ENCODE measurements at regions not wholly inside any gene's neighbourhood (a gene's known extent, or its start where the extent isn't known, plus 50 kb on each side); places are given as distances from the start of the nearest gene placed in this dataset.

GRCh38 chr10:1847361-1847760 lies 110.0 kb upstream of the ADARB2 start:
- ATAC-seq (ENCODE audit: poor library complexity) (no peak), DNase-seq (no peak)
- no peaks in the 10 kb centered on the region for H3K9me3 Mint-ChIP-seq
- intact Hi-C loops (cut with DNase I, micrococcal nuclease), result no loop called here
- TF ChIP-seq CTCF (IDR thresholded peaks at IDR 0.05), result no peak
- CTCF ChIA-PET, result no interaction called here
- no peak overlapping the region for H3K27ac Mint-ChIP-seq
- POLR2A ChIA-PET, result no interaction called here
- peaks cover 0 to 15% of the 10 kb centered on the region in 2 experiments for H3K9me3 ChIP-seq (ENCODE audit: control insufficient read depth in 1 of 2, insufficient read depth in 1 of 2, low read length in 2 of 2)
- no peaks in the 10 kb centered on the region for H3K4me1 Mint-ChIP-seq (ENCODE audit: low read depth)
- H3K36me3 ChIP-seq (ENCODE audit: insufficient read depth, low read length), result no peaks in the 10 kb centered on the region
- peaks cover 0 to 2% of the 10 kb centered on the region in 2 experiments for H3K27me3 ChIP-seq (ENCODE audit: control insufficient read depth in 1 of 2, insufficient read depth in 2 of 2, low read length in 2 of 2)
- H3K36me3 Mint-ChIP-seq (ENCODE audit: low read depth), result no peaks in the 10 kb centered on the region
- H3K27ac ChIP-seq (ENCODE audit: low read depth in 1 of 2, low read length in 2 of 2), result no peak overlapping the region
- H3K4me3 Mint-ChIP-seq, result no peak overlapping the region
- H3K4me3 ChIP-seq (ENCODE audit: low read length), result no peak overlapping the region
- H3K4me1 ChIP-seq (ENCODE audit: insufficient read depth, low read length), result no peaks in the 10 kb centered on the region
- no peaks in the 10 kb centered on the region for H3K27me3 Mint-ChIP-seq

- no peak for TF ChIP-seq CTCF (IDR thresholded peaks at IDR 0.05)
- Mint-ChIP-seq H3K27ac (no peak overlapping the region), H3K36me3 (ENCODE audit: low read depth) (no peaks in the 10 kb centered on the region), H3K4me1 (ENCODE audit: low read depth) (no peaks in the 10 kb centered on the region), H3K9me3 (no peaks in the 10 kb centered on the region), H3K4me3 (no peak overlapping the region), H3K27me3 (no peaks in the 10 kb centered on the region)
- ATAC-seq (ENCODE audit: poor library complexity) (no peak), DNase-seq (no peak)
- intact Hi-C loops (cut with DNase I, micrococcal nuclease), result no loop called here
- ChIA-PET POLR2A (no interaction called here), CTCF (no interaction called here)
- Histone ChIP-seq H3K9me3 (ENCODE audit: control insufficient read depth in 1 of 2, insufficient read depth in 1 of 2, low read length in 2 of 2) (peaks cover 0 to 10% of the 10 kb centered on the region in 2 experiments), H3K4me1 (ENCODE audit: insufficient read depth, low read length) (no peaks in the 10 kb centered on the region), H3K36me3 (ENCODE audit: insufficient read depth, low read length) (no peaks in the 10 kb centered on the region), H3K27me3 (ENCODE audit: control insufficient read depth in 1 of 2, insufficient read depth in 2 of 2, low read length in 2 of 2) (peaks cover 0 to 2% of the 10 kb centered on the region in 2 experiments), H3K27ac (ENCODE audit: low read depth in 1 of 2, low read length in 2 of 2) (no peak overlapping the region), H3K4me3 (ENCODE audit: low read length) (no peak overlapping the region)
Observed at GRCh38 chr10:1846032-1846431, 108.7 kb upstream of the ADARB2 start.

- Mint-ChIP-seq H3K27me3 (no peaks in the 10 kb centered on the region), H3K36me3 (ENCODE audit: low read depth) (no peaks in the 10 kb centered on the region), H3K9me3 (no peaks in the 10 kb centered on the region), H3K27ac (no peak overlapping the region), H3K4me1 (ENCODE audit: low read depth) (no peaks in the 10 kb centered on the region), H3K4me3 (no peak overlapping the region)
- H3K27ac ChIP-seq (ENCODE audit: low read depth in 1 of 2, low read length in 2 of 2), result no peak overlapping the region
- POLR2A ChIA-PET, result no interaction called here
- intact Hi-C loops (cut with DNase I, micrococcal nuclease), result no loop called here
- no peak for ATAC-seq (ENCODE audit: poor library complexity)
- H3K9me3 ChIP-seq (ENCODE audit: control insufficient read depth in 1 of 2, insufficient read depth in 1 of 2, low read length in 2 of 2), result peaks cover 0 to under 1% of the 10 kb centered on the region in 2 experiments
- H3K4me3 ChIP-seq (ENCODE audit: low read length), result no peak overlapping the region
- H3K36me3 ChIP-seq (ENCODE audit: insufficient read depth, low read length), result no peaks in the 10 kb centered on the region
- TF ChIP-seq CTCF (IDR thresholded peaks at IDR 0.05), result no peak
- no peak for DNase-seq
- H3K27me3 ChIP-seq (ENCODE audit: control insufficient read depth in 1 of 2, insufficient read depth in 2 of 2, low read length in 2 of 2), result no peaks in the 10 kb centered on the region
- no peaks in the 10 kb centered on the region for H3K4me1 ChIP-seq (ENCODE audit: insufficient read depth, low read length)
- CTCF ChIA-PET, result no interaction called here
Observed at GRCh38 chr10:1841759-1842158, 104.4 kb upstream of the ADARB2 start.
